ENCODE measurements at regions not wholly inside any gene's neighbourhood (a gene's known extent, or its start where the extent isn't known, plus 50 kb on each side); places are given as distances from the start of the nearest gene placed in this dataset.

DNA sequence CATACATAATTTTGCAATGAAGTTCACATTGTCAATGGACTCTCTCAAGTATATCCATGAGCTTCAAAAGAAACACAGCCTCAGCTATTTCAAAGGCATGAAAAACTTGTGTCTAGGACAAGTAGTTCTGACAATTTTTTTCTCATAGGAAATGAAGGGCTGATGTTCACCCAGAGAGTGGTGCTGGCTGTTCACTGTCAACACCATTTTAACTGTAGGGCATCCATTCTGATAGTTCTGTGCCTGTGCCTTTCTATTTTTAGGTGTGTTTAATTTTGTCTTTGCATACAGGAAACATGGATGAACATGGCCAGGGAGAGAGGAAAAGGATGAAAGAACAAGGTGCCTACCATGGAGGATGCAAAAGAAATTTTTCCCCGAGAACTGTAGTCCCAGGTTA lies 135.3 kb upstream of the MAP9 start:
- Histone ChIP-seq H3K27ac (ENCODE audit: low read depth, low read length, poor library complexity, severe bottlenecking) (no peak overlapping the region), H3K4me1 (ENCODE audit: insufficient read depth, low read length, severe bottlenecking) (no peaks in the 10 kb centered on the region), H3K4me2 (ENCODE audit: low read length) (no peak overlapping the region), H3K9ac (ENCODE audit: low read length) (no peak overlapping the region), H3K79me2 (ENCODE audit: insufficient read depth, low read length) (no peaks in the 10 kb centered on the region), H3K4me3 (ENCODE audit: low read depth, low read length, poor library complexity, severe bottlenecking) (no peak overlapping the region), H3F3A (ENCODE audit: insufficient read depth, low read length) (no peaks in the 10 kb centered on the region), H3K27me3 (ENCODE audit: insufficient read depth, low read length) (no peaks in the 10 kb centered on the region), H4K20me1 (ENCODE audit: insufficient read depth, low read length) (no peaks in the 10 kb centered on the region), H3K36me3 (ENCODE audit: insufficient read depth, low read length) (no peaks in the 10 kb centered on the region), H3K9me3 (ENCODE audit: low read length) (no peaks in the 10 kb centered on the region), H3K9me2 (ENCODE audit: low read depth, low read length) (no peaks in the 10 kb centered on the region), H2AFZ (ENCODE audit: low read length) (no peak overlapping the region)
- TF ChIP-seq EZH2 (IDR thresholded peaks at IDR 0.05; ENCODE audit: borderline replicate concordance, low read length) (no peak), CTCF (IDR thresholded peaks at IDR 0.05; ENCODE audit: low read length) (no peak)

DNA sequence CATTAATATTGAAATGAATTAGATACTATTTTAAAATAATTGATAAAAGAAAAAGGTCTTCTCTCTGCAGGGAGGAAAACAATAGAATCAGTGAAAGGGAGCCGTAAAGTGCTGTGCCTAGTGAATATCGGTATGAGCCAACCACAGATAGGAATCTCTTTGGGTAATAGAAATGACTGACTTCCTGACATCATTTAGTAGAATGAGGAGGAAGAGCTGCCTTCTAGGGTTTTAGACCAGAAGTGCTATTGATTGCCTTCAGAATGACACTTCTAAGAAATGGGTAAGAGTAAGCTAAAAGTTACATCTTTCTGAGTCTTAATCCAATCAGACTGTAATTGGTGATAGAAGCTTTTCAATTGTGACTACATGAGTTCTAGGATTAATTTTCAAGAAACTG lies 134.0 kb upstream of the MAP9 start:
- no peak overlapping the region for H3K4me3 ChIP-seq (ENCODE audit: low read depth, low read length, poor library complexity, severe bottlenecking)
- no peaks in the 10 kb centered on the region for H3K4me1 ChIP-seq (ENCODE audit: insufficient read depth, low read length, severe bottlenecking)
- H3K36me3 ChIP-seq (ENCODE audit: insufficient read depth, low read length) = no peaks in the 10 kb centered on the region
- H3F3A ChIP-seq (ENCODE audit: insufficient read depth, low read length) = no peaks in the 10 kb centered on the region
- TF ChIP-seq CTCF (IDR thresholded peaks at IDR 0.05; ENCODE audit: low read length) = no peak
- no peak for TF ChIP-seq EZH2 (IDR thresholded peaks at IDR 0.05; ENCODE audit: borderline replicate concordance, low read length)
- H2AFZ ChIP-seq (ENCODE audit: low read length) = no peak overlapping the region
- no peaks in the 10 kb centered on the region for H4K20me1 ChIP-seq (ENCODE audit: insufficient read depth, low read length)
- no peak overlapping the region for H3K27ac ChIP-seq (ENCODE audit: low read depth, low read length, poor library complexity, severe bottlenecking)
- no peaks in the 10 kb centered on the region for H3K9me3 ChIP-seq (ENCODE audit: low read length)
- H3K9ac ChIP-seq (ENCODE audit: low read length) = no peak overlapping the region
- no peaks in the 10 kb centered on the region for H3K9me2 ChIP-seq (ENCODE audit: low read depth, low read length)
- H3K4me2 ChIP-seq (ENCODE audit: low read length) = no peak overlapping the region
- no peaks in the 10 kb centered on the region for H3K27me3 ChIP-seq (ENCODE audit: insufficient read depth, low read length)
- no peaks in the 10 kb centered on the region for H3K79me2 ChIP-seq (ENCODE audit: insufficient read depth, low read length)

- no peak overlapping the region for H2AFZ ChIP-seq (ENCODE audit: low read length)
- H3K36me3 ChIP-seq (ENCODE audit: insufficient read depth, low read length) = no peaks in the 10 kb centered on the region
- H4K20me1 ChIP-seq (ENCODE audit: insufficient read depth, low read length) = no peaks in the 10 kb centered on the region
- no peaks in the 10 kb centered on the region for H3K79me2 ChIP-seq (ENCODE audit: insufficient read depth, low read length)
- H3K9me3 ChIP-seq (ENCODE audit: low read length) = no peaks in the 10 kb centered on the region
- no peaks in the 10 kb centered on the region for H3K4me1 ChIP-seq (ENCODE audit: insufficient read depth, low read length, severe bottlenecking)
- no peaks in the 10 kb centered on the region for H3K27me3 ChIP-seq (ENCODE audit: insufficient read depth, low read length)
- H3K27ac ChIP-seq (ENCODE audit: low read depth, low read length, poor library complexity, severe bottlenecking) = no peak overlapping the region
- H3K4me3 ChIP-seq (ENCODE audit: low read depth, low read length, poor library complexity, severe bottlenecking) = no peak overlapping the region
- no peak overlapping the region for H3K9ac ChIP-seq (ENCODE audit: low read length)
- no peak overlapping the region for H3K4me2 ChIP-seq (ENCODE audit: low read length)
- no peaks in the 10 kb centered on the region for H3F3A ChIP-seq (ENCODE audit: insufficient read depth, low read length)
- TF ChIP-seq CTCF (IDR thresholded peaks at IDR 0.05; ENCODE audit: low read length) = no peak
- TF ChIP-seq EZH2 (IDR thresholded peaks at IDR 0.05; ENCODE audit: borderline replicate concordance, low read length) = no peak
- H3K9me2 ChIP-seq (ENCODE audit: low read depth, low read length) = no peaks in the 10 kb centered on the region
Observed at GRCh38 chr4:155509555-155509954, 132.8 kb upstream of the MAP9 start.

Data from OCI-LY1 (cell line).